ENCODE measurements at regions not wholly inside any gene's neighbourhood (a gene's known extent, or its start where the extent isn't known, plus 50 kb on each side); places are given as distances from the start of the nearest gene placed in this dataset.

DNA sequence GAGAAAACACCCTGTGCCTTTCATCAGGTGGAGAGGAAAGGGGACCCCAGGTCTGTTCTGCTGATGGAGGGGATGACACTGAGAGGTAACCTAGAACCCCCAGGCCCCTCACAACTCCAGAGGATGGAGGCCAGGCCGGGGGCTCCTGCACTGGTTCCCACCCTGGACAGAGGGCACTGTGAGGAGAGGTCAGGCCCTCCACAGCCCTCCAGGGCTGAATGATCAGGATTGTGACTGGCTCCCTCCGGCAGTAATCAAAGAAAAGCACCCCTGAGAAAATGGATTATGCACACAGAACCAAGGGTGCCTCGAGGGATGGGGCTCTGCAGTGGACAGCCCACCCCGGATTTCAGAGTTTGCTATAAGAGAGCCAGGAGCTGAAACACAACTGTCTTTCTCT lies 502.8 kb downstream of the TCERG1L start:
- no peak for DNase-seq

GRCh38 chr10:130809181-130809580 lies 502.3 kb downstream of the TCERG1L start:
- no peak for DNase-seq

GRCh38 chr10:130809761-130810515 lies 501.6 kb downstream of the TCERG1L start:
- no peak for DNase-seq

- DNase-seq: no peak
Observed at GRCh38 chr10:130810856-130811255, 500.7 kb downstream of the TCERG1L start.

DNA sequence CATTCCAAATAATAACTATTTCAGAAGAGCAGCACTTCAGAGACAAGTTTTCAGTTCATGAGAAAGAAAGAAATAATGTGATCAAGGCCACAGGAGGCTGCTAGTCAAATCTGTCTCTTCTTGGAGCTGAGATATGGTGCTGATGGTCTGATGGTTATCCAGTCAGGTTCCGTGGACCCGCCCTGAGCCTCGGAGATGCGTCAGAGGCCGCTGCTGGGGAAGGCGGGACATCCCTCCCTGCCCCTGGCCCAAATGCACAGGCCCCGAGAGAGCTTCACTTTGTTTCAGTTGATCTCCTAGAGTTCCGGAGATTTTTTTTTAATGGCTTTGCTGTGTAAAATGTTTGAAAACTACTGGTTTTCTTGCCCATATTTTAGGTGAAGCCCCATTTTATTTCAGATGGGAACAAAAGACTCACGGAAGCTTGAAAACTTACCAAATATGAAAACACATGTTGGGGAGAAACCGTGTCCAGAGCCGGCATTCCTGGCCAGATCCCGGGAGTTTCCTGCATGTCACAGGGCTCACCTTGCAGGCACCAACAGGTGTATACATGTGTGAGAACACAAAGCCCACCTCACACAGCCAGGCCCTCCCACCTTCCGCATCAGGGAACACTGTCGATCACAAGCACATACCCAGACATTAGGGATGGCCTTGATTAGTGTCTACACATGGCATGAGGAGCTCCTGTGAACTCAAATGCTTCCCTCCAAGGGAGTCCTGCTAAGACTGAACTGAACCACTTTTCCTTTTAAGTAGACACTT lies 499.0 kb downstream of the TCERG1L start:
- no peak for DNase-seq

GRCh38 chr10:130814610-130815009 lies 496.9 kb downstream of the TCERG1L start:
- no peak for DNase-seq

DNA sequence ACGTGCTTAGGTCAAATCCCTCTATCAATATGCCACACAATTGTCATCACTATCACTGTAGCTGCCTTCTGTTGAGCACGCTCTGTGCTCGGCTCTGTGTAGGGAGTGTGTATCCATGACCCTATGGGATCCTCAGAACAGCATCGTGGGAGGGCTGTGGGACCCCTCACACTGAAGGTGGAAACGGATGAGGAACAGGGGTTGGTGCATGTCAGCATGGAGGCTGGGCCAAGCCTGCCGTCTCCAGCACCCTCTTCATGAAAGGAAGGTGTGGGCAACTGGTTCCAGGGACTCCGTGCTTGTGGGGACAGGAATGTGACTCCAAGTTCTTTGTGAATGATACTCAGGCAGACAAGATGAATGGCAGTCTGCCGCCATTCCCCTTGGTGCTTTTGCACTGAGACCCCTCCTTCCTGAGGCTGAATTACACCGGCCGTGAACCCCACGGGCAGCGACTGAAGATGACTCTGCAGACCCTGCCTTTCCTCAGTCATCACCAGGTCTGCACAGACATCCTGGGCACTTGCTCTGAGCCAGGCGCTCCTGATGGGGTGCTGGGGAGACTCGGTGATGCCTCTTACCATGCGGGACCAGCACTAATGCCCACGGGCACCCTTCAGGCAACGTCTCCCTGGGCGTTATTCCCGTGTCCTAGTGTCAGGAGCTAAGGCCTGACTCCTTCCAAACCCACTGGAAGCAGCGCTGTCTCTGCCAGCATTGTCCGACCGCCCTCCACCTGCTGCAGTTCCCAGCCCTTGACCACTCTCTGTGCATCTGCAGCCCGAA lies 495.2 kb downstream of the TCERG1L start:
- no peak for DNase-seq

DNA sequence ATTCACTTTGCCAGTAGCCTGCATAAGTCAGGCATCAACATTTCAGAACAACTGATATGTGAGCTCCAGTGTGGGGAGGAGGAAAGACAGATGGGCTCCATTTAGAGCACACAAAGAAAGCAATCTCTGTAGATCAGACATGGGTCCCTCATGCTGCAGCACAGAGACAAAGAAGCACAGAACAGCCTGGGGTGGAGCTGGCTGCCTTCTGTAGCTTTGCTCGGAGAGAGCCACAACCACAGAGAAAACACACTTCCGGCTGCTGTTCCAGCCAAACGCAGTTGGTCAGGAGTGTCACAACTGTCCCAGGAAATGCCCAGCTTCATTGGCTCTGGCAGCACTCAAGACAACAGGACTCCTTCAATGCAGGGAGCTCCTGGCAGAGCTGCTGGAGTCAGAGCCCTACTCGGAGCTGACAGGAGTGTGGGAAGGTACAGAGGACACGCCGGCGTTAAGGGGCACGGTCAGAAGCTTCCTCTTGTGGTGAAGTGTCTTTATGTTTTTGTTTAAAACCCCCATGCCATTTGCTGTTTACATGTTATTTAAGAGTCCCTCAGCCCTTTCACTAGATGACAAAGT lies 494.4 kb downstream of the TCERG1L start:
- DNase-seq: no peak

GRCh38 chr10:130817674-130818073 lies 493.8 kb downstream of the TCERG1L start:
- no peak for DNase-seq

- DNase-seq: no peak
Observed at GRCh38 chr10:130820880-130821482, 490.5 kb downstream of the TCERG1L start.

DNA sequence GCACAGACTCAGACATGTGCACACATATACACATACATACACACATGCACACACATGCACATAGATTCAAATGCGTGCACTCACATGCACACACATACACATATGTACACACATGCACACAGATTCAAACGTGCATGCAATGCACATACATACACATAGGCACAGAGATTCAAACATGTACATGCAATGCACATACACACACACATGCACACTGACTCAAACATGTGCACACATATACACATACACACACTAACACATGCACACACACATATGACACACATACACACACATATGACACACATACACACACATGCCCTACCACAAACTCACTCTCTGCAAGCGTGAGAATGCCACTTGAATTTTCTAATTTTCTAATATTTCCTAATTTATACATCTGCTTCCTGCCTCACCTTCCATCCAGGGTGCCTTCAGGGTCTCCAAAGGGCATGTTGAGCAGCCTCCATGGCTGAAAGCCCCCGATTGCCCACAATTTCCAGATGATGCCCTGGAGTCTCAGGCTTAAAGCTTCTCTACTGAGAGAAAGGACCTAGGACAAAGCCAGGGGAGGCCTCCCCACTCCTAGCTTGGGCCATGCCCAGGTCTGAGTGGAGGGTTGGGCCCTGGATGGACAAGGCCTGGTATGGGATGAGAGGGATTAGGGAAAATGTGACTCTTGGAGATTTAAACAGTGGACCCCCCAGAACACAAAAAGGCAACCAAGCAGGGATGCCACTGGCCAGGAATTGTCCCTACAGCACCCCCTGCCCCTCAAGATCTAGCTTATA lies 487.1 kb downstream of the TCERG1L start:
- no peak for DNase-seq

DNA sequence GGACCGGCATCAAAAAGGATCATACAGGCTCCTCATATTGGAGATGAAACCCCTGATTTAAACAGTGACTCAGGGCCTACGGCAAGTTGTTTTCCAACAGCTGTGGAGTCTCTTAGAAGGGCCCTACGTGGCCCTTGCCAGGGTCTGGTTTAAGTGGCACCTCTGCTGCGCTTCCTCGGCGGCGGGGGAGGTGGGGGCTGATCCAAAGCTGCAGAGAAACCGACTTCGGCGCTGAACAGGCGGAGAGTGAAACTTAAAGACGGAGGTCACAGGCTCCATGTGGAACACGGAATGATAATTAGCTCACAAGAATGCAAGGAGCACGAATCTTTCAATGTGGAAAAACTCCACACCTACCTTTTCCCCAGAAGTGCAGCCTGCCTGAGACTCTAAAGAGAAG lies 477.9 kb downstream of the TCERG1L start:
- DNase-seq: no peak

GRCh38 chr10:130834170-130834569 lies 477.4 kb downstream of the TCERG1L start:
- DNase-seq: no peak

DNA sequence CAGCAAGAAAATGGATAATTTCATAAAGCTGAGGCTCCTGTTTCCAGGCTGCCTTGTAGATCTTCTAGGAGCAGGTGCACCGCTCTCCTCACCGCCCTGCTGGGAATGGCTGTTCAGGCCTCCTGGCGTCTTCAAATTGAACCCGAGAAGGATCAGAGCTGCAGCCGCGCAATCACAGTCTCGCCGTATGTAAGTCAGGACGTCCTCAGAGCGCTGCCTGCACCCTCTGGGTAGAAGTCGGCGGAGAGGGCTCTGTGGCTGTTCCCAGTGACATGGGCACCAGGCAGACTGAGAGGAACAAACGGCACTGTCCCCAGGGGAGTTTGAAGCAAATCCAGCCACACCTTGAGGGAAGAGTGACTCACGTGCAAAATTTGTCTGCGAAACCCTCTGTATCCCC lies 476.9 kb downstream of the TCERG1L start:
- DNase-seq: no peak

DNA sequence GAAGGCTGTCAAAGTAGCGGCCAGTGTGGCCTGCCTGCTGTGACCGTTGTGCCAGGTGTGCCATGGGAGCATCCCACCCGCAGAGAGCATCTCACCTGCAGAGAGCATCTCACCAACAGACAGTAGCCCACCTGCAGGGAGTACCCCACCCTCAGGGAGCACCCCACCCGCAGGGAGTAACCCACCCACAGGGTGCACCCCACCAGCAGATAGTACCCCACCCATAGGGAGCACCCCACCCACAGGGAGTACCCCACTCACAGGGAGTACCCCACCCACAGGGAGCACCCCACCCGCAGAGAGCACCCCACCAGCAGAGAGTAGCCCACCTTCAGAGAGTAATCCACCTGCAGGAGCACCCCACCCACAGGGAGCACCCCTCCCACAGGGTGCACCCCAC lies 476.5 kb downstream of the TCERG1L start:
- DNase-seq: no peak

GRCh38 chr10:130836344-130836743 lies 475.2 kb downstream of the TCERG1L start:
- DNase-seq: no peak

DNA sequence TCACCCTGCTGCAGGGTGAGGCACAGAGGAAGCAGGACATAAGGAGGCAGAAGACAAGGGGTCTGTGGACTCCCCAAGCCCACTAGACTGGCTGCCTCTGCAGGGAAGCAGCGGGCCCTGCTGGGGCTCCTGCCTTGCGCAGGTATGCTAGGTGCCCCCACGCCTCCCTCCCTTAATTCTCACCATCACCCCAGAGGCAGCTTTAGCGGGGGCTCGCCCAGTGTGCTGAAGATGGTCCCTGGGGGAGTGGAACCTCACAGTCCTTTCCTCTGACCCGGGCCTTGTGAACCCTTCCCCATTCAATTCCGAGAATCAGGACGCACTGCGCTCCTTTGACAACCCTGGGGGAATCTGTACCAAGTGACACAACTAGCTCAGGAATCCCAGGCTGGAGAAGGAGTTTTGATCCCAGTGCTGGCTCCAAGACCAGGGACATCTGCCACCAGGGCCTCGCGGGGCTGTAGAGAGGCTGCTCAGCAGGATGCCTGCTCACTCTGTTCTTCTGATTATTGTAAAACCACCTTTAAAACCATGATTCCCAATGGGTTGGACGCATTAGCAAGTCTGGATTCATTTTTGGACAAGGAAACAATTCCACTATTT lies 468.4 kb downstream of the TCERG1L start:
- DNase-seq: no peak

GRCh38 chr10:130844310-130844709 lies 467.2 kb downstream of the TCERG1L start:
- no peak for DNase-seq

- no peak for DNase-seq
Observed at GRCh38 chr10:130847170-130847569, 464.4 kb downstream of the TCERG1L start.

DNA sequence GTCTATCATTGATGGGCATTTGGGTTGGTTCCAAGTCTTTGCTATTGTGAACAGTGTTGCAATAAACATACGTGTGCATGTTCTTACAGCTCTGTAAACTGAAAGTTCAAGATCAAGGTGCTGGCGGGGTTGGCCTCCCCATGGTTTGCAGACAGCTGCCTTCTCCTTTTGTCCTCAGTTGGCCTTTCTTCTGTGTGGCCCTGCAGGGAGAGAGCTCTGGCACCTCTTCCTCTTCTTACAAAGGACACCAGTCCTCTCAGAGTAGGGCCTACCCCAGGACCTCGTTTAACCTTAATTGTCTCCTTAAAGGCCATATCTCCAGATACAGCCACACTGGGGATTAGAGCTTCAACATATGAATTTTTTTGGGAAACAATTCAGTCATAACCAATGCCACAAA lies 462.7 kb downstream of the TCERG1L start:
- DNase-seq: no peak

DNA sequence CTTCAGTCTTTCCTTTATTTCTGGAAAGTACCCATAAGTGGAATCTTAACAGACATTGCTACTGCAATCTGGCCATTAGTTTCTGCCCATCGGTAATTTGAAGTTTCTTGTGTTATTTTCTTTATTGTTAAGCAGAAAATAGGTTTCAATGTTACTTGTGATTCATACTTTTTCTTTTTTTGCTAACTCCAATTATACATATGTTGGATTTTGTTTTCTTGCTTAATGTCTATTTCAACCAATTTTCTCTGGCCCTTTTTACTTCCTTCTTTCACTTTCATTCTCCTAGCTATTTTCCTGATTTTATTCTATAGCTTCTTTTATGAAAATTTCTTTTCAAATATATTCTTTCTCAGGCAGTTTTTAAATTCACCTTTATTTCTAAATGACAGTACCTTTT lies 457.4 kb downstream of the TCERG1L start:
- no peak for DNase-seq
